OCI-LY1 (cell line): ENCODE measurements at regions not wholly inside any gene's neighbourhood (a gene's known extent, or its start where the extent isn't known, plus 50 kb on each side); places are given as distances from the start of the nearest gene placed in this dataset.

Experiments used
- H2AFZ ChIP-seq: fragments of 200-600 bp; sonication (generic), shearing (Covaris generic); 2 replicates; pipeline ENCODE4 v1.6.0; 2014; ENCODE audit warnings: antibody characterized with exemption, mild to moderate bottlenecking, low read length
- H3F3A ChIP-seq: fragments of 200-600 bp; sonication (generic), shearing (Covaris generic); 2 replicates; pipeline ENCODE4 v1.6.0; 2014; ENCODE audit warnings: mild to moderate bottlenecking, antibody characterized with exemption, low read length, moderate library complexity; ENCODE audit not compliant: insufficient read depth
- H3K27ac ChIP-seq: fragments of 200-600 bp; sonication (generic); 2 replicates; pipeline ENCODE4 v1.5.1; 2014; ENCODE audit warnings: low read length, mixed run types, mild to moderate bottlenecking, low read depth; ENCODE audit not compliant: poor library complexity, severe bottlenecking
- H3K27me3 ChIP-seq: fragments of 200-600 bp; sonication (generic); 2 replicates; pipeline ENCODE4 v1.6.0; 2014; ENCODE audit warnings: antibody characterized with exemption, mild to moderate bottlenecking, low read length, moderate library complexity; ENCODE audit not compliant: insufficient read depth
- H3K36me3 ChIP-seq: fragments of 200-600 bp; sonication (generic); 2 replicates; pipeline ENCODE4 v1.6.1; 2014; ENCODE audit warnings: mild to moderate bottlenecking, antibody characterized with exemption, low read length, moderate library complexity, mixed read lengths; ENCODE audit not compliant: insufficient read depth
- H3K4me1 ChIP-seq: fragments of 200-600 bp; sonication (generic); 2 replicates; pipeline ENCODE4 v1.5.1; 2014; ENCODE audit warnings: mild to moderate bottlenecking, low read length, moderate library complexity; ENCODE audit not compliant: insufficient read depth, severe bottlenecking
- H3K4me2 ChIP-seq: fragments of 200-600 bp; sonication (generic), shearing (Covaris generic); 2 replicates; pipeline ENCODE4 v1.6.1; 2014; ENCODE audit warnings: low read length
- H3K4me3 ChIP-seq: fragments of 200-600 bp; sonication (generic); 2 replicates; pipeline ENCODE4 v1.5.1; 2014; ENCODE audit warnings: low read length, low read depth, mild to moderate bottlenecking, mixed read lengths; ENCODE audit not compliant: poor library complexity, severe bottlenecking
- H3K79me2 ChIP-seq: fragments of 200-600 bp; shearing (Covaris generic); 2 replicates; pipeline ENCODE4 v1.6.1; 2016; ENCODE audit warnings: mixed run types, low read length, mixed read lengths; ENCODE audit not compliant: insufficient read depth
- H3K9ac ChIP-seq: fragments of 200-600 bp; sonication (generic), shearing (Covaris generic); 2 replicates; pipeline ENCODE4 v1.6.1; 2014; ENCODE audit warnings: mild to moderate bottlenecking, low read length, mixed read lengths
- H3K9me2 ChIP-seq: fragments of 200-600 bp; sonication (generic), shearing (Covaris generic); 2 replicates; pipeline ENCODE4 v1.6.1; 2014; ENCODE audit warnings: low read depth, mild to moderate bottlenecking, low read length, mixed read lengths
- H3K9me3 ChIP-seq: fragments of 200-600 bp; shearing (Covaris generic); 2 replicates; pipeline ENCODE4 v1.6.1; 2014; ENCODE audit warnings: low read length, mixed read lengths
- H4K20me1 ChIP-seq: fragments of 200-600 bp; sonication (generic), shearing (Covaris generic); 2 replicates; pipeline ENCODE4 v1.6.0; 2016; ENCODE audit warnings: mild to moderate bottlenecking, low read length; ENCODE audit not compliant: insufficient read depth
- CTCF ChIP-seq: fragments of 200-600 bp; sonication (generic), shearing (Covaris generic); IDR thresholded peaks from 2 replicates; pipeline ENCODE4 v1.5.1; 2017; ENCODE audit warnings: mild to moderate bottlenecking, antibody characterized with exemption, low read length, moderate library complexity, mixed read lengths
- EZH2 ChIP-seq: fragments of 200-600 bp; sonication (generic), shearing (Covaris generic); IDR thresholded peaks from 2 replicates; pipeline ENCODE4 v1.8.0; 2017; ENCODE audit warnings: borderline replicate concordance, mixed run types, mild to moderate bottlenecking, antibody characterized with exemption, low read length, moderate library complexity, mixed read lengths

- Histone ChIP-seq H3K9me3 (no peaks in the 10 kb centered on the region), H3K4me2 (no peak overlapping the region), H3K9ac (no peak overlapping the region), H3K4me1 (peaks cover 11% of the 10 kb centered on the region), H3K9me2 (no peaks in the 10 kb centered on the region), H3K27ac (no peak overlapping the region), H3F3A (no peaks in the 10 kb centered on the region), H4K20me1 (no peaks in the 10 kb centered on the region), H3K27me3 (no peaks in the 10 kb centered on the region), H2AFZ (no peak overlapping the region), H3K36me3 (no peaks in the 10 kb centered on the region), H3K4me3 (no peak overlapping the region), H3K79me2 (no peaks in the 10 kb centered on the region)
- TF ChIP-seq CTCF: no peak
- TF ChIP-seq EZH2: no peak
These were observed 69.1 kb upstream of the TOP1 start for GRCh38 chr20:40959325-40960092.

DNA sequence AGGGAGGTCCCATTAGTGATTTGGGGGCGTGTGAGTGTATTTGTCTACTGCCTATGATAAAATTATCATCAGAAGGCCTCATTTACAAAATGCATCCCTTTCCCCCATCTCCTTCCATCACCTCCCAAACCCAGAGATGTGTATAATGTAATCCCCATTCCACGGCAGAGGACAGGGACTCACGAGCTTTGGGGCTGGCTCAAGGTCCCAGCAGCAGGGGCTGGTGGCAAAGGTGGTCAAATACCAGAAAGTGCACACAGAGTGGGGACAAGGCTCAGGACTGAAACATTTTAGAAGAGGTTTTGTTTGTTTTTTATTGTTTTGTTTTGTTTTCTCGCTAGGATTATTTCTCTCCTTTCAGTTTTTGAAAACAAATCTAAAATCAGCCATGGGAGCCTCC, 68.5 kb upstream of the TOP1 start:
- no peak overlapping the region for H3K4me3 ChIP-seq
- H3K36me3 ChIP-seq: no peaks in the 10 kb centered on the region
- H3K79me2 ChIP-seq: no peaks in the 10 kb centered on the region
- H2AFZ ChIP-seq: no peak overlapping the region
- no peaks in the 10 kb centered on the region for H3K27me3 ChIP-seq
- no peaks in the 10 kb centered on the region for H3F3A ChIP-seq
- no peak overlapping the region for H3K4me2 ChIP-seq
- H3K4me1 ChIP-seq: peaks cover 11% of the 10 kb centered on the region
- H3K27ac ChIP-seq: no peak overlapping the region
- no peak overlapping the region for H3K9ac ChIP-seq
- TF ChIP-seq CTCF: no peak
- TF ChIP-seq EZH2: no peak
- no peaks in the 10 kb centered on the region for H3K9me3 ChIP-seq
- H3K9me2 ChIP-seq: no peaks in the 10 kb centered on the region
- H4K20me1 ChIP-seq: no peaks in the 10 kb centered on the region

DNA sequence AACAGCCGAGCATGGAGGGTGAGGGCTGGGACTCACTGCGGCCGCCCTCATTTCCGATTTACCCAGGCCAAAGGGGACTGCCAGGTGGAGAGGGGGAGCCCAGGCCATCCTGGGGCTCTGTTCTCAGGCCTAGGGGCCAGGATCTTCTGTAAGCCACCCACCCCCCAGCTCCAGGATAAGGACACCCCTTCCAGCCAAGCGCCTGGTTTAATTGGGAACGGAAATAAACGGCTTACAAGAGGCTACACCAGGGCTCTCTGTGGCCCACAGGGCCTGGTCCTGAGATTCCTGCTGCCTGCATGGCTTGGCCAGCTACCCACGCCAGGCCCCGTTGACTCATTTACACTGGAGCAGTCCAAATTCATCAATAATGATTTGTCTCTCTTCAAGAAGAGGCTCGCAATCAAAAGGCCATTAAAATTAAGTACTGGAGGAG, 68.1 kb upstream of the TOP1 start:
- no peaks in the 10 kb centered on the region for H3K36me3 ChIP-seq
- no peak overlapping the region for H2AFZ ChIP-seq
- no peaks in the 10 kb centered on the region for H3K9me2 ChIP-seq
- H3K9ac ChIP-seq: no peak overlapping the region
- H3K79me2 ChIP-seq: no peaks in the 10 kb centered on the region
- no peak for TF ChIP-seq CTCF
- no peak for TF ChIP-seq EZH2
- no peak overlapping the region for H3K4me3 ChIP-seq
- no peak overlapping the region for H3K27ac ChIP-seq
- no peaks in the 10 kb centered on the region for H3K9me3 ChIP-seq
- H3K4me2 ChIP-seq: no peak overlapping the region
- H3K4me1 ChIP-seq: peaks cover 11% of the 10 kb centered on the region
- no peaks in the 10 kb centered on the region for H3F3A ChIP-seq
- H4K20me1 ChIP-seq: no peaks in the 10 kb centered on the region
- H3K27me3 ChIP-seq: no peaks in the 10 kb centered on the region
